ENCODE measurements at regions not wholly inside any gene's neighbourhood (a gene's known extent, or its start where the extent isn't known, plus 50 kb on each side); places are given as distances from the start of the nearest gene placed in this dataset.

DNA sequence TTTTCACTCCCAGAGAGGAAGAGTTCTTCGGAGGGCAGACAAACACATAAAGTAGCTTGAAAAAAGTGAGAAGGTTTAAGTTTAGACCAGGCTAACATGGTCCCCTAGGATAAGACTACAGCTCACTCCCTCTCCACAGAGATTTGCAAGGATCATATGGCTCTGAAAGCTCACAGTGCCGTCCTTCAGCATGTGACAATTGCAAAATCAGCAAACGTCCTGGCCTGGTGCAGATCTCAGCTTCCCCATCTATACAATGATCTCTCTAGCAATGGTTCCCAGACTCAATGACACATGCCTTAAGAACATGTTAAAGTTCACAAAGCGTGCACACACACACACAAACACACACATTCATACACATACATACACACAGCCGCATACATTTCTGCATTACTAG is 327.6 kb downstream of the ACTL7B start:
- H3K9me3 ChIP-seq = no peaks in the 10 kb centered on the region
- H3K4me3 ChIP-seq = no peak overlapping the region
- TF ChIP-seq POLR2AphosphoS5 (IDR thresholded peaks at IDR 0.05) (no peak), EP300 (IDR thresholded peaks at IDR 0.05) (no peak), CTCF (IDR thresholded peaks at IDR 0.05) (no peak), POLR2A (IDR thresholded peaks at IDR 0.05) (no peak)
- no peaks in the 10 kb centered on the region for H3K27me3 ChIP-seq
- H3K4me1 ChIP-seq = no peaks in the 10 kb centered on the region
- H3K36me3 ChIP-seq = no peaks in the 10 kb centered on the region
- no peak for DNase-seq
- H3K27ac ChIP-seq = no peak overlapping the region
- intact Hi-C loops (cut with DNase I) = no loop called here
- 82 to 84% methylated on average over 5 of the region's 5 CpGs for WGBS, 2 donors

- no peak for TF ChIP-seq POLR2AphosphoS5 (IDR thresholded peaks at IDR 0.05)
- TF ChIP-seq EP300 (IDR thresholded peaks at IDR 0.05) = no peak
- no peak for TF ChIP-seq CTCF (IDR thresholded peaks at IDR 0.05)
- TF ChIP-seq POLR2A (IDR thresholded peaks at IDR 0.05) = no peak
- intact Hi-C loops (cut with DNase I) = no loop called here
- Histone ChIP-seq H3K36me3 (no peaks in the 10 kb centered on the region), H3K4me1 (no peaks in the 10 kb centered on the region), H3K9me3 (no peaks in the 10 kb centered on the region), H3K27ac (no peak overlapping the region), H3K4me3 (no peak overlapping the region), H3K27me3 (no peaks in the 10 kb centered on the region)
- DNase-seq = no peak
- 91 to 98% methylated on average over 1 of the region's 1 CpG for WGBS, 2 donors
These were observed 329.3 kb downstream of the ACTL7B start for GRCh38 chr9:108526518-108526917.

DNA sequence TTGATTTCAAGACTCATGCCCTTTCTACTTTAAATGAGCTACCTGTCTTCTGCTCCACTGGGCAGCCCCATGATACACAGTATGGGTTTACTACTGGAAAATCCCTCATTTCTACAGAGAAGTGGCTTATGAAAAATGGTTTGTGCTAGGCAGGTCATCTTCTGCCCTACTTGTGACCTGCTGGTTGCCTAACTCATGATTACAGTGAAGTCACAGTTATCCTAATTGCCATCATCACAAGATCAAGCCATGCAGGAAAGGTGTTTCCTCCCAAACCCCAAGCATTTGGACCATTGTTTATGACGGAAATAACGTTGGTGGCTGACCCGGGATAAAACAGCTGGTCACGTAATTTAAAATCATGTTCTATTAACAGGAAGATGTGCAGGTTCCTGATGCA is 330.6 kb downstream of the ACTL7B start:
- 77 to 80% methylated on average over 4 of the region's 4 CpGs for WGBS, 2 donors
- TF ChIP-seq EP300 (IDR thresholded peaks at IDR 0.05) = no peak
- no peak for TF ChIP-seq CTCF (IDR thresholded peaks at IDR 0.05)
- TF ChIP-seq POLR2A (IDR thresholded peaks at IDR 0.05) = no peak
- TF ChIP-seq POLR2AphosphoS5 (IDR thresholded peaks at IDR 0.05) = no peak
- no peak overlapping the region for H3K4me3 ChIP-seq
- no peak for DNase-seq
- H3K4me1 ChIP-seq = no peaks in the 10 kb centered on the region
- H3K27me3 ChIP-seq = no peaks in the 10 kb centered on the region
- H3K27ac ChIP-seq = no peak overlapping the region
- no peaks in the 10 kb centered on the region for H3K9me3 ChIP-seq
- intact Hi-C loops (cut with DNase I) = no loop called here
- no peaks in the 10 kb centered on the region for H3K36me3 ChIP-seq

GRCh38 chr9:108521063-108521590 is 334.7 kb downstream of the ACTL7B start:
- no peak overlapping the region for H3K4me3 ChIP-seq
- intact Hi-C loops (cut with DNase I) = no loop called here
- H3K27me3 ChIP-seq = no peaks in the 10 kb centered on the region
- peaks cover 0 to 12% (median 5%) of the 10 kb centered on the region in 4 donors for H3K4me1 ChIP-seq
- TF ChIP-seq EP300 (IDR thresholded peaks at IDR 0.05) (no peak), POLR2AphosphoS5 (IDR thresholded peaks at IDR 0.05) (no peak)
- DNase-seq = no peak
- 91 to 92% methylated on average over 2 of the region's 2 CpGs for WGBS, 2 donors
- no peak overlapping the region for H3K27ac ChIP-seq
- H3K9me3 ChIP-seq = no peaks in the 10 kb centered on the region
- H3K36me3 ChIP-seq = no peaks in the 10 kb centered on the region

DNA sequence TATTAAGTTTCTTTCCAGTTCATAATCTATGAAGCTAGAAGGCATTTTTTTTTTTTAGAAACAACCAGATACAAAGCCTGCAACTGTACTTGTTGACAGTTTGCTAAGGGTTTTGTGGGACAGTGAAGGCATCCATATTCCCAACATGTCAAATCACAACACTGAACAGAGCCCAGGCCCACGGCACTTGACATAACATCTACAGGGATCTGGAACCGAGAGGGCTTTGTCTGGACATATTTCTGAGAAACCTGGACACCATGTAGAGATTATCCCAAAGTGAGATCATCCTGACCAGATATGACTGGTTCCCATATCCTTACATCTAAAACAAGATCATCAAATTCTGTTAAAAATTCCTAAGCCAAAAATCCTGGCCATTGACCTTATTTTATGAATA is 336.3 kb downstream of the ACTL7B start:
- Histone ChIP-seq H3K27me3 (no peaks in the 10 kb centered on the region), H3K4me1 (peaks cover 0 to 12% (median 5%) of the 10 kb centered on the region in 4 donors), H3K36me3 (no peaks in the 10 kb centered on the region), H3K4me3 (no peak overlapping the region), H3K27ac (no peak overlapping the region), H3K9me3 (no peaks in the 10 kb centered on the region)
- intact Hi-C loops (cut with DNase I) = no loop called here
- 78 to 90% methylated on average over 2 of the region's 2 CpGs for WGBS, 2 donors
- no peak for DNase-seq
- TF ChIP-seq POLR2AphosphoS5 (IDR thresholded peaks at IDR 0.05) (no peak), EP300 (IDR thresholded peaks at IDR 0.05) (no peak), CTCF (IDR thresholded peaks at IDR 0.05) (no peak), POLR2A (IDR thresholded peaks at IDR 0.05) (no peak)
